ENCODE measurements at regions not wholly inside any gene's neighbourhood (a gene's known extent, or its start where the extent isn't known, plus 50 kb on each side); places are given as distances from the start of the nearest gene placed in this dataset.
A peak's percentile ranks its signal among the peaks of the same experiment; 100 is the strongest.

- no peak for DNase-seq
These were observed 429.1 kb upstream of the ARGLU1 start for GRCh38 chr13:106996867-106997618.

- DNase-seq = no peak
These were observed 422.7 kb upstream of the ARGLU1 start for GRCh38 chr13:106990594-106990993.

DNA sequence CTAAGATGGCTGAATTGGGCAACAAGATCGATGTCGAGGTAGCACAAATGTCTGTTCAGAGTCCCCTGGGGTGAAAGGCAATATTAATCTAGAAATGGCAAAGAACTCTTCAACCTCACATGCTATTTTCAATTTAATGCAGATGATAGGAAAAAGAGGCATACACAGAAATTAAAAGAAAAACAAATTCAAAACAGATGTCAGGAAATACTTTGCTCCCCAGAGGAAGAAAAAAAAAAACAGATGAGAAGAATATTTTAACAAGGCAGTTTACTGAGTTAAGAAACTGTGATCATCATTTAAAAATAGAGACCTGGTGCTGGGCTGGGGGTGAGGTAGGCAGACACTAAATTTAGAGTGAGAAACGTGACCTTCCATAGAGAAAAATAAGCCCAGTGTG is 421.9 kb upstream of the ARGLU1 start:
- DNase-seq = no peak

- no peak for DNase-seq
These were observed 419.5 kb upstream of the ARGLU1 start for GRCh38 chr13:106987427-106987785.

DNA sequence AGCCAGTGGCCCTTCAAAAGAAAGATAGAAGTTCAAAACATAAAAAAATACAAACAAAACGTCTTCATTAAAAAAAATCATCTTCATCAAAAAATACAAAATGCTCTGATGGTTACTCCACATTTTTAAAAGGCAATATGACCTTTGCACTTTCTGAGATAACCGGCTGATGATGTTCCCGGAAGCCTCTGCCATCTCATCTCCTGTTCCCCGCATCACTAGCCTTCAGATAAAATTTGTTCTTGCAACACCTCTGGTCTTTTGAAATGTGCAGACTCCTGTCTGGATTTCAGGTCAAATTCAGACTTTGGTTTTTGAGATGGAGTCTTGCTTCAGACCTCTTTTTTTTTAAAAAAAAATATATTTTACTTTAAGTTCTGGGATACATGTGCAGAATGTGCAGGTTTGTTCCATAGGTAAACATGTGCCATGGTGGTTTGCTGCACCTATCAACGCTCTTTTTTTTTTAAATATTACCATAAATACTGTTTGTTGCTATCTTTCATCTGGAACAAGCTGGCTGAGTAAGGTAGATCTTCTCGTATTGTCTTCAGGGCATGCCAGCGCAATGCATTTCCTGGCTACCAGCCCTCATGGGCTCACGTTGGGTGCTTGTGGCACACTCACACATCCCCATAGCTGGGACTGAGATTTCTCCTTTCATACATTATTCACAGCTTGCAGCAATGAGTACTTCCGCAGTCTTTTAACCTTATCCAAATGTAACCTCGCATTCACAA is 418.9 kb upstream of the ARGLU1 start:
- DNase-seq = no peak

- DNase-seq = no peak
These were observed 418.1 kb upstream of the ARGLU1 start for GRCh38 chr13:106986033-106986484.

DNA sequence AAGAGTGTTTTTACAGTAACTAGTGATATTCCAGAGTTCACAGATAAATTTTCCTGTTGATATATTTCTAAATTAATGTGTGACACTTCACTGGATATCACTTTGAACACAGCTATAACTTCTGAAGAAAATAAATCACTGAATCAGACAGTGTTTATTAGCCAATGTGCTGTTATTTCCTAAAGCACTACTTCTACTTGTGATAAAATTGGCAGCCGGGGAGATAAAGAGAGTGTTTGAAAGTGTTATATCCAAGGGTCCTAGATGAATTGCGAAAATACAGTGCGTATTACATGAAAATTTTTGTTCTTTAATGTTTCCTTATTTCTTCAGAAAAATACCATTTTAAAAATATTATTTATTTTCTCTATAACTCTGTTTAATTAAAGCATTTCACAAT is 417.5 kb upstream of the ARGLU1 start:
- DNase-seq = no peak

- DNase-seq = no peak
These were observed 413.1 kb upstream of the ARGLU1 start for GRCh38 chr13:106981051-106981450.

- DNase-seq = no peak
These were observed 399.5 kb upstream of the ARGLU1 start for GRCh38 chr13:106967391-106967790.

DNA sequence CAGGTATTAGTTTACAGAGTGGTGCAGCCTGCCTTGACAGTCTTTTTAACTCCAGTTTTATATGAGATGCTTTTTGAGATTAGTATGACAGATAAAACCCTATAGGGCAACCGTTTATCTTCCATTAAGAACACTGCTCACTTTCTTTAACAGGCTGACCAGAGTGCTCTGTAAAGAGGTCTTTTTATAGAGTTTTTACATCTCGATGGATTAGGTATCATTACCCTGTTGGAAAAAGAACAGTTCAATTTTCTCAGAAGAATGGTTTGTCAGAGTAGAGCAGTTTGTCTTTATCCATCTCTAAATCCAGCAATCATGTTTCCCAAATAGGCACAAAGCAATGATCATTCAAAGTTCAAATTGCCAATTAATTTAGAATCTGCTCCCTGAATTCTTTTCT is 395.2 kb upstream of the ARGLU1 start:
- no peak for DNase-seq

- DNase-seq = no peak
These were observed 393.7 kb upstream of the ARGLU1 start for GRCh38 chr13:106961651-106962050.

DNA sequence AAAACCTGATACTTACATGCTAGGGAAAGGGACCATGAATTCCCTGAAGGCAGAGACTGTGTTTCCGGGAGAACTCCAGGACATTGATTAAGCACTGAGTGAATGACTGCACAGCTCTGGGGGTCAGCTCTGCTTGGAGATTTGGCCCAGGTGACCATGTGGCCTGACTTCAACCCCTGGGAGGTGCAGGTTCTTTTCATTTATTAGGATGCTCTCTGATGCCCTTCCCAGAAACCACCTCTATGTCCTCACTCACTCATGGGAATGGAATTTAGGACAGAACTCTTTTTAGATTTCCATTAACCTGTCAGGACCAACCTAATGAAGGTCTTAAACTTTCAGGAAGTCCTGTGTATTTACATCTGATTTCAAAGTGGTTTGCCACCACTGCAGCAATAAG is 393.3 kb upstream of the ARGLU1 start:
- DNase-seq = no peak

DNA sequence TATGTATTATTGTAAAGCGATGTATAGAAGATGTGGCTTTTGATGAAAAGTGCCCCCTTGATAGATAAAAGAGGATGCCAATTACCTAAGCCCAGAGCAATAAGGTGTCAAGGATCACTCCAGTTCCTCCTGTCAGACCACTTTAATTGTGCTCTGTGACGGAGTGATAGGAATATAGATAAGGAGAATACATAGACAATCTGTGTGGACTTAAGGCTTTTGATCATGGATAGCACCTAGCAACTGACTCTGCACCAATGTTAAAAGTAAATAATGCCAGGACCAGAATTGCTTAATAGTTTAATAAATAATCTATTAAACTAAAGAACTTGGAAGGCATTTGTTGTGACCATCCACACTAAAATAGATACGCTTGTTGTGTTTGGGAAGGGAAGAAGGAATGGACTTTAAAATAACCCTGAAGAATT is 390.7 kb upstream of the ARGLU1 start:
- DNase-seq = no peak

DNA sequence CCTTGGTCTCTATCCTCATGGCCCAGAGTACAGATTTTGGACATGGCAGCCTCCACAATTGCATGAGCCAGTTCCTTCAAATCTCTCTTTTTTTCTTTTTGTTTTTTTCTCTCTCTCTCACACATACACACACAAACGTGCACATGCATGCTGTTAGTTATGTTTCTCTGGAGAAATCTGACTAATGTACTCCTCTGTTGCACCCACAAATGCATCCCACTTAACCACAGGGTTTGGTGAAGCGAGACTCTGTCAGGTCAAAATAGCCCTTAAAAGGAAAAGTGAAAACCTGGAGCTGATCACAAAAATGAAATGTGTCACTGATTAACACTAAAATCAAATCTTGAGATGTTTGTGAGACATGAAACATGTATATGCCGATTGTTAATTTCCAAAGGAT is 374.6 kb upstream of the ARGLU1 start:
- DNase-seq = no peak

GRCh38 chr13:106941779-106942178 is 373.8 kb upstream of the ARGLU1 start:
- DNase-seq = no peak

DNA sequence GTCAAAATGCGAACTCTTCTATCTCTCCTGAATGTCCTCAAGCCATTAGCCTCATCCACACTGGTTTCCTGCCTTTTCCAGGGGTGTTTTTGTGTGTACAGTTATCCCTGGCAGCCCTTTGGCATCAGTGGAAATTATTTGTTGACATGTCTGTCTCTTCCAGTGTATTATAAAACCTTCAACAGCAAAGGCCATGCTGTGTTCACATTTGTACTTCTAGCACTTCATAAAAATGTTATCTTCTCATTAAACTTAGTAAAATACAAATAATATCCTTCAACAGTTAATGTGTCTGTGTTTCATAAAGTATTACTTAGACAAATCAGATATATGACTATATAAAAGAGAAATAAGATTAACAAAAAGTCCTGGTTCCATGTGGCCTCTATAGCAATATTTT is 359.5 kb upstream of the ARGLU1 start:
- no peak for DNase-seq

DNA sequence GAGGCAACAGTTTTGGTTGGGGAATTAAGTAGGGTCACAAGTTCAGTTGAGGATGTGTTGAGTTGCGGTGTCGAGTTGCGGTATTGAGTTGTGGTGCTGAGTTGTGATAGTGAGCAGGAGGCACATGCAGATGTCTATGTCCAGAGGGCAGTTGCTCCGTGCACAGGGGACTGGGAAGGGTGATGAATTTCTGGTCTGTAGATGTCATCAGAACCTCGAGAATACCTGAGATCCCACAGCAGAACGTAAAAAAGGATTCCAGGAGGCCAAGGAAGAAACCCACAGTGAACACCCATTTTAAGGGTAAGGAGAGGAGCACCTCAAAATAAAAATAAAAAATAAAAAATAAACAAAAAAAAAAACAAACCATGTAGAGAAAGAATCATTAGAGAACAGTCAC is 354.4 kb upstream of the ARGLU1 start:
- no peak for DNase-seq

GRCh38 chr13:106919638-106920037 is 351.7 kb upstream of the ARGLU1 start:
- DNase-seq = no peak

- DNase-seq = no peak
These were observed 351.2 kb upstream of the ARGLU1 start for GRCh38 chr13:106919133-106919532.

DNA sequence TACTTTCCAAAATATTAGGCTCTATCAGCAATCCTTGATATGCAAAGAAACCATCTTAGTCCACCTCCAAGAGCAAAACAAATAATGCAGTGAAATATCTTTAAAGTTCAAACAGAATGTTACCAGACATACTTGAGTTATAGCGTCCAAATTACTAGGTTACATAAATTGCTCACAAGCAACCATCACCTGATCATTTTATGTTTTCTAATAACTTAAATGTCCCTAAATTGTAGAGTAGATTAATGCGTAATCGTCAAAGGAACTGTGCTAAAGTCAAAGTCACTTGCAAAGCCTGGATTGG is 350.6 kb upstream of the ARGLU1 start:
- no peak for DNase-seq

DNA sequence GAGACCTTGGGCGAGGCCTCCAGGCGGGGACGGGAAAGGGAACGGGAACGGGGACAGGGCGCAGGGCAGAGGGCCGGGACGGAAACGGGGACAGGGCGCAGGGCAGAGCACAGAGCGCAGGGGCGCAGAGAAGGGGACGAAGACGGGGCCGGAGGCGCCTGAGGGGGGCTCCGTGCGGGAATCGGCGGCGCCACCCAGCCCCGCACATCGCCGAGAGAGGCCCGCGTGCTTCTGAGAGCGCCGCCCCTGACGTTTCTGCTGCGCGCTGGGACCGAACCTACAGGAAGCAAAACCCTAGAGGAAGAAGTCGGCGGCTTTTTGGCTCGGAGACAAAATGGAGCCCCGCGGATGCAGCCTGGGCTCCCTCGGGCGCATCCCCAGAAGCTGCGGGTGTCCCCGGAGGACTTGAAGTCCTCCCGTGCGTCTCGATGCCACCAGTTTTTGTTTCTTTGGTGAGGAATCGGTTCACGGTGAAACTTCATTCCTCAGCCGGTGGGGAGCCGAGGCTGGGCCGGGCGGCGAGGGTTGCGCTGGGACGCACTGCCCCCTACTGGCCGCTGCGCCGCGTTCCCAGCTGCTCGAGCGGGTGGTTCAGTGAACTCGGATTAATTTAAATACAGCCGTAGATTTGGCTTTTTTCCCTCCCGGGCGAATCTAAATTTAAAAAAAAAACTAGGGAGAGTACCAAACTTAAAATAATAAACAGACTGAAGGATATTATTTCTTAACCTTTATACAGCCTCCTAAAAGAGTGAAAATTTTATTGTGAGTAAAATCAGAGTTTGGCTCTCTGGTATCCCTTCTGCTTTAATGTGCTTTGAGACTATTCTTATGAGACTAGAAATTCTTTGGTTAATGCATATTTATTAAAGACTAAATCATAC is 350.0 kb upstream of the ARGLU1 start:
- DNase-seq = peak; percentile 26 to 85 (median 48)

DNA sequence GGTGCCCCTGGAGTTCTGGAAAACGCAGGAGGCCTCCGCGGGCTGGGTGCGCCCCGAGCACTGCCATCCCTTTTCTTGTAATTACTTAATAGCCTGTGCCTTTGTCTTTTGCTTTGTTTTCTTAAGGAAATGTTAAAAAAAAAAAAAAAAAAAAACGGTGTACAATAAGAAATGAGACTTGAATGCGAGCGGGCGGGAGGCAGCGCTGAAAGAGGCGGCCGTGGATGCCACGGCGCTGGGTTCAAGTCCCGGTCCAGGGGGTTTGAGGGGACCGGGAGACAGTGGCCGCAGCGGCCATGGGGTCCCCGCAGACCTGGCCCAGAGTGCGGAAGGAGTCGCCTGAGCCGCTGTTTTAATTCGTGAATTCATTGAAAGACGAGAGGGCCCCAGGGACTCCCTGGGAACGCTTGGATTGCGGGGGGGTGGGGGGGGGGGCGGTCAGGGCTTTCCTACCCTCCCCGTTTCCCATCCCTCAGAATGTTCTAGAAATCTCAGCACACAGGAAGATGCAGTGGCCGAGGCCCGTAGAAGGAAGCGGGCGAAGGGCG is 349.2 kb upstream of the ARGLU1 start:
- DNase-seq = no peak

DNA sequence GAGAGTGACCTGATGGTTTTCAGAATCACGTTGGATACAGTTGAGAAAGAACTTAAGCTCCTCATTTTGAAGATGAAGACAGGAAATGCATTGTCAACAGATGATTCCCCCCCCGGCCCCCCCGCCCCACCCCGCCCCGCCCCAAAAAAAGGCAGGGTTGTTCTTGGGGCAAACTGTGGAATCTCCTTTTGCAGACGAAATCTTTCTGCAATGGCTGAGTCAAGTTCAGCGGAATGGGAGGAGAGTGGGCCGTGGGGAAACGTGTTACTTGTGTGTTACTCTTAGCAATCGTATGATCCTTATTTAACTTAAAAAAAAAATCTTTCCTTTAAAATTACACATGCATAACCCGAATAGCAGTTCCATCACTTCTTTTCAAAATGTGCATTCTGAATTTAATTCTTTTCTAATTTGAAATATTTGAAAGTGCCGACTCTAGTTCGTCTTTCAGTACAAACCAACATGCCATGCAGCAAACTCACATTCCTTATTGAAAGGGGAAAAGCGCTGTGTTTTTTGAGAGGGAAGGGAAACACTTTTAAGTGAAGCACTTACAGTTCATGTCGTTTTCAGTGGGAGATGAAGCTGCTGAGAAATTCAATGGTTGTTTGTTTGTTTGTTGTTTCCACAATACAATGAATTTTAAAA is 348.5 kb upstream of the ARGLU1 start:
- DNase-seq = no peak

Data from stimulated activated naive CD4-positive, alpha-beta T cell (primary cell).